Calu3 (cell line): ENCODE measurements at regions not wholly inside any gene's neighbourhood (a gene's known extent, or its start where the extent isn't known, plus 50 kb on each side); places are given as distances from the start of the nearest gene placed in this dataset.

ENCODE experiments used
- BruUV-seq: library from RNA; stranded (reverse); fragments of 400-500 nt; replicated peaks from 2 replicates; lab custom pipeline; 2021; lab: Mats Ljungman, UMichigan
- CTCF ChIA-PET: fragments of 300-600 bp; sonication (Branson Sonifier 250); formaldehyde crosslinking; loops from one replicate; lab custom pipeline; 2022; ENCODE audit warnings: antibody characterized with exemption; lab: Charles Lee
- DNase-seq: peaks from one replicate; pipeline ENCODE4 v3.0.0; 2022
- H3K27ac Mint-ChIP-seq: one replicate; pipeline ENCODE4 v1.8.0; 2022; ENCODE audit warnings: mixed read lengths; ENCODE audit not compliant: unreplicated experiment
- H3K27me3 Mint-ChIP-seq: one replicate; pipeline ENCODE4 v1.8.0; 2022; ENCODE audit warnings: mixed read lengths; ENCODE audit not compliant: unreplicated experiment
- H3K36me3 Mint-ChIP-seq: one replicate; pipeline ENCODE4 v1.8.0; 2022; ENCODE audit warnings: mild to moderate bottlenecking, moderate library complexity, mixed read lengths; ENCODE audit not compliant: insufficient read depth, unreplicated experiment
- H3K4me1 Mint-ChIP-seq: one replicate; pipeline ENCODE4 v1.8.0; 2022; ENCODE audit warnings: mild to moderate bottlenecking, low read depth, mixed read lengths; ENCODE audit not compliant: unreplicated experiment
- H3K4me3 Mint-ChIP-seq: one replicate; pipeline ENCODE4 v1.8.0; 2022; ENCODE audit warnings: mild to moderate bottlenecking, low read depth, moderate library complexity, mixed read lengths; ENCODE audit not compliant: unreplicated experiment
- H3K9me3 Mint-ChIP-seq: one replicate; pipeline ENCODE4 v1.8.0; 2022; ENCODE audit warnings: low read depth, mixed read lengths; ENCODE audit not compliant: unreplicated experiment
- CTCF ChIP-seq: fragments of 200-600 bp; IDR thresholded peaks from one replicate; pipeline ENCODE4 v1.8.0; 2022; ENCODE audit warnings: antibody characterized with exemption; ENCODE audit not compliant: unreplicated experiment
- intact Hi-C: fragments of 100-400 bp; cut with micrococcal nuclease; formaldehyde crosslinking; loops from one replicate; pipeline ENCODE4 v1.10.0; 2022; ENCODE audit not compliant: unreplicated experiment

GRCh38 chr13:68597641-68598040 lies 1367.5 kb upstream of the PCDH9 start:
- no peak for DNase-seq
- no TSS peak for BruUV-seq
- no peak for TF ChIP-seq CTCF
- CTCF ChIA-PET: no interaction called here
- Mint-ChIP-seq H3K36me3 (no peaks in the 10 kb centered on the region), H3K4me1 (no peaks in the 10 kb centered on the region), H3K4me3 (no peak overlapping the region), H3K9me3 (no peaks in the 10 kb centered on the region), H3K27ac (no peak overlapping the region), H3K27me3 (no peaks in the 10 kb centered on the region)
- intact Hi-C loops: no loop called here

GRCh38 chr13:68588623-68589022 lies 1358.5 kb upstream of the PCDH9 start:
- Mint-ChIP-seq H3K4me3 (no peak overlapping the region), H3K27ac (no peak overlapping the region), H3K36me3 (no peaks in the 10 kb centered on the region), H3K9me3 (no peaks in the 10 kb centered on the region), H3K4me1 (no peaks in the 10 kb centered on the region), H3K27me3 (no peaks in the 10 kb centered on the region)
- intact Hi-C loops: no loop called here
- CTCF ChIA-PET: no interaction called here
- DNase-seq: no peak
- TF ChIP-seq CTCF: no peak
- BruUV-seq: no TSS peak

GRCh38 chr13:68584776-68585175 lies 1354.6 kb upstream of the PCDH9 start:
- Mint-ChIP-seq H3K36me3 (no peaks in the 10 kb centered on the region), H3K27ac (no peak overlapping the region), H3K9me3 (no peaks in the 10 kb centered on the region), H3K4me1 (no peaks in the 10 kb centered on the region), H3K4me3 (no peak overlapping the region), H3K27me3 (no peaks in the 10 kb centered on the region)
- intact Hi-C loops: no loop called here
- TF ChIP-seq CTCF: no peak
- CTCF ChIA-PET: no interaction called here
- no peak for DNase-seq
- BruUV-seq: no TSS peak

GRCh38 chr13:68574053-68574452 lies 1343.9 kb upstream of the PCDH9 start:
- Mint-ChIP-seq H3K27ac (no peak overlapping the region), H3K4me3 (no peak overlapping the region), H3K9me3 (no peaks in the 10 kb centered on the region), H3K36me3 (no peaks in the 10 kb centered on the region), H3K27me3 (no peaks in the 10 kb centered on the region), H3K4me1 (no peaks in the 10 kb centered on the region)
- no TSS peak for BruUV-seq
- DNase-seq: no peak
- intact Hi-C loops: no loop called here
- CTCF ChIA-PET: no interaction called here
- TF ChIP-seq CTCF: no peak
